ENCODE measurements at regions not wholly inside any gene's neighbourhood (a gene's known extent, or its start where the extent isn't known, plus 50 kb on each side); places are given as distances from the start of the nearest gene placed in this dataset.

- Mint-ChIP-seq H3K4me3 (no peak overlapping the region), H3K4me1 (no peaks in the 10 kb centered on the region)
Observed at GRCh38 chr7:10116511-10116910, 857.2 kb upstream of the PHF14 start.

GRCh38 chr7:10117815-10118214, 855.9 kb upstream of the PHF14 start:
- Mint-ChIP-seq H3K27ac (no peak overlapping the region), H3K4me1 (no peaks in the 10 kb centered on the region), H3K36me3 (ENCODE audit: low read depth) (no peaks in the 10 kb centered on the region), H3K9me3 (no peaks in the 10 kb centered on the region), H3K27me3 (no peaks in the 10 kb centered on the region), H3K4me3 (no peak overlapping the region)
- DNase-seq, result no peak
- ChIA-PET CTCF (no interaction called here), POLR2A (no interaction called here)

More at GRCh38 chr7:10116511-10116910, 857.2 kb upstream of the PHF14 start:
- no peaks in the 10 kb centered on the region for H3K27me3 Mint-ChIP-seq
- H3K36me3 Mint-ChIP-seq (ENCODE audit: low read depth), result no peaks in the 10 kb centered on the region
- POLR2A ChIA-PET, result no interaction called here
- no peak for DNase-seq
- CTCF ChIA-PET, result no interaction called here
- no peaks in the 10 kb centered on the region for H3K9me3 Mint-ChIP-seq
- no peak overlapping the region for H3K27ac Mint-ChIP-seq

- no peak for DNase-seq
- H3K27ac Mint-ChIP-seq, result no peak overlapping the region
- no peak overlapping the region for H3K4me3 Mint-ChIP-seq
- H3K27me3 Mint-ChIP-seq, result no peaks in the 10 kb centered on the region
- H3K4me1 Mint-ChIP-seq, result no peaks in the 10 kb centered on the region
- POLR2A ChIA-PET, result no interaction called here
- no peaks in the 10 kb centered on the region for H3K36me3 Mint-ChIP-seq (ENCODE audit: low read depth)
- no peaks in the 10 kb centered on the region for H3K9me3 Mint-ChIP-seq
- CTCF ChIA-PET, result no interaction called here
Observed at GRCh38 chr7:10120936-10121335, 852.7 kb upstream of the PHF14 start.

GRCh38 chr7:10121631-10122030, 852.0 kb upstream of the PHF14 start:
- POLR2A ChIA-PET, result no interaction called here
- no peak overlapping the region for H3K27ac Mint-ChIP-seq

GRCh38 chr7:10122551-10123100, 851.0 kb upstream of the PHF14 start:
- DNase-seq, result no peak
- Mint-ChIP-seq H3K9me3 (no peaks in the 10 kb centered on the region), H3K4me3 (no peak overlapping the region), H3K36me3 (ENCODE audit: low read depth) (no peaks in the 10 kb centered on the region), H3K27ac (no peak overlapping the region), H3K27me3 (no peaks in the 10 kb centered on the region), H3K4me1 (no peaks in the 10 kb centered on the region)
- POLR2A ChIA-PET, result no interaction called here
- CTCF ChIA-PET, result no interaction called here

More at GRCh38 chr7:10121631-10122030, 852.0 kb upstream of the PHF14 start:
- Mint-ChIP-seq H3K4me3 (no peak overlapping the region), H3K36me3 (ENCODE audit: low read depth) (no peaks in the 10 kb centered on the region), H3K9me3 (no peaks in the 10 kb centered on the region), H3K4me1 (no peaks in the 10 kb centered on the region), H3K27me3 (no peaks in the 10 kb centered on the region)
- DNase-seq, result no peak
- CTCF ChIA-PET, result no interaction called here

GRCh38 chr7:10128748-10129147, 844.9 kb upstream of the PHF14 start:
- no peak overlapping the region for H3K4me3 Mint-ChIP-seq
- no peaks in the 10 kb centered on the region for H3K27me3 Mint-ChIP-seq
- H3K9me3 Mint-ChIP-seq, result no peaks in the 10 kb centered on the region
- H3K36me3 Mint-ChIP-seq (ENCODE audit: low read depth), result no peaks in the 10 kb centered on the region
- no peak for DNase-seq
- POLR2A ChIA-PET, result no interaction called here
- no peaks in the 10 kb centered on the region for H3K4me1 Mint-ChIP-seq
- CTCF ChIA-PET, result no interaction called here
- no peak overlapping the region for H3K27ac Mint-ChIP-seq

- Mint-ChIP-seq H3K4me3 (no peak overlapping the region), H3K4me1 (no peaks in the 10 kb centered on the region), H3K27me3 (no peaks in the 10 kb centered on the region), H3K9me3 (no peaks in the 10 kb centered on the region), H3K36me3 (ENCODE audit: low read depth) (no peaks in the 10 kb centered on the region), H3K27ac (no peak overlapping the region)
- ChIA-PET POLR2A (no interaction called here), CTCF (no interaction called here)
- DNase-seq, result no peak
Observed at GRCh38 chr7:10138087-10138854, 835.4 kb upstream of the PHF14 start.

GRCh38 chr7:10146271-10146670, 827.4 kb upstream of the PHF14 start:
- ChIA-PET CTCF (no interaction called here), POLR2A (no interaction called here)

GRCh38 chr7:10156972-10157371, 816.7 kb upstream of the PHF14 start:
- Mint-ChIP-seq H3K27ac (no peak overlapping the region), H3K9me3 (no peaks in the 10 kb centered on the region)

More at GRCh38 chr7:10146271-10146670, 827.4 kb upstream of the PHF14 start:
- H3K4me3 Mint-ChIP-seq, result no peak overlapping the region
- H3K27ac Mint-ChIP-seq, result no peak overlapping the region
- H3K36me3 Mint-ChIP-seq (ENCODE audit: low read depth), result no peaks in the 10 kb centered on the region
- no peaks in the 10 kb centered on the region for H3K27me3 Mint-ChIP-seq
- DNase-seq, result no peak
- H3K4me1 Mint-ChIP-seq, result no peaks in the 10 kb centered on the region
- H3K9me3 Mint-ChIP-seq, result no peaks in the 10 kb centered on the region

GRCh38 chr7:10181996-10182395, 791.7 kb upstream of the PHF14 start:
- DNase-seq, result no peak
- Mint-ChIP-seq H3K27ac (no peak overlapping the region), H3K4me3 (no peak overlapping the region), H3K4me1 (no peaks in the 10 kb centered on the region), H3K9me3 (peaks cover 4% of the 10 kb centered on the region), H3K27me3 (no peaks in the 10 kb centered on the region), H3K36me3 (ENCODE audit: low read depth) (no peaks in the 10 kb centered on the region)
- ChIA-PET CTCF (interaction anchor here (0.8 kb wide), 1 partner anchor 9 kb away, joined by 3 read pairs; no protein-coding TSS in a partner anchor), POLR2A (no interaction called here)

More at GRCh38 chr7:10156972-10157371, 816.7 kb upstream of the PHF14 start:
- Mint-ChIP-seq H3K36me3 (ENCODE audit: low read depth) (no peaks in the 10 kb centered on the region), H3K4me3 (no peak overlapping the region), H3K4me1 (no peaks in the 10 kb centered on the region), H3K27me3 (no peaks in the 10 kb centered on the region)
- ChIA-PET CTCF (no interaction called here), POLR2A (no interaction called here)
- DNase-seq, result no peak

GRCh38 chr7:10192074-10192473, 781.6 kb upstream of the PHF14 start:
- H3K4me1 Mint-ChIP-seq, result no peaks in the 10 kb centered on the region
- no peak overlapping the region for H3K27ac Mint-ChIP-seq
- H3K9me3 Mint-ChIP-seq, result no peaks in the 10 kb centered on the region
- ChIA-PET CTCF (no interaction called here), POLR2A (no interaction called here)
- H3K36me3 Mint-ChIP-seq (ENCODE audit: low read depth), result no peaks in the 10 kb centered on the region
- DNase-seq, result no peak
- no peak overlapping the region for H3K4me3 Mint-ChIP-seq
- H3K27me3 Mint-ChIP-seq, result no peaks in the 10 kb centered on the region

GRCh38 chr7:10205696-10206095, 768.0 kb upstream of the PHF14 start:
- H3K4me1 Mint-ChIP-seq, result no peaks in the 10 kb centered on the region
- no peak overlapping the region for H3K4me3 Mint-ChIP-seq
- no peak for DNase-seq
- no peaks in the 10 kb centered on the region for H3K27me3 Mint-ChIP-seq
- H3K27ac Mint-ChIP-seq, result no peak overlapping the region
- CTCF ChIA-PET, result no interaction called here
- H3K36me3 Mint-ChIP-seq (ENCODE audit: low read depth), result no peaks in the 10 kb centered on the region
- no peaks in the 10 kb centered on the region for H3K9me3 Mint-ChIP-seq
- POLR2A ChIA-PET, result no interaction called here

- Mint-ChIP-seq H3K27me3 (no peaks in the 10 kb centered on the region), H3K27ac (no peak overlapping the region), H3K4me3 (no peak overlapping the region), H3K36me3 (ENCODE audit: low read depth) (no peaks in the 10 kb centered on the region), H3K9me3 (peaks cover 8% of the 10 kb centered on the region), H3K4me1 (no peaks in the 10 kb centered on the region)
- POLR2A ChIA-PET, result no interaction called here
- CTCF ChIA-PET, result no interaction called here
- no peak for DNase-seq
Observed at GRCh38 chr7:10210000-10210399, 763.7 kb upstream of the PHF14 start.

- Mint-ChIP-seq H3K36me3 (ENCODE audit: low read depth) (no peaks in the 10 kb centered on the region), H3K9me3 (peaks cover 8% of the 10 kb centered on the region), H3K27me3 (no peaks in the 10 kb centered on the region), H3K4me3 (no peak overlapping the region), H3K27ac (no peak overlapping the region), H3K4me1 (no peaks in the 10 kb centered on the region)
- ChIA-PET CTCF (no interaction called here), POLR2A (no interaction called here)
- DNase-seq, result no peak
Observed at GRCh38 chr7:10211016-10211415, 762.7 kb upstream of the PHF14 start.
